Skeletal muscle tissue (tissue), 3 donors: ENCODE measurements at regions not wholly inside any gene's neighbourhood (a gene's known extent, or its start where the extent isn't known, plus 50 kb on each side); places are given as distances from the start of the nearest gene placed in this dataset.
"Not testable (repeated sequence)": the region's sequence is repeated elsewhere in the genome, so short reads cannot be mapped to it uniquely, and the experiment has no call there.

Experiments
- H3K27ac ChIP-seq: one replicate; pipeline ENCODE4 v1.7.0; 2013; ENCODE audit warnings: mild to moderate bottlenecking, low read depth, low read length, inconsistent platforms
- H3K27me3 ChIP-seq, 3 donors: one replicate each; pipeline ENCODE4 v1.7.0; 2013; ENCODE audit warnings: low read length in 3 of 3; ENCODE audit not compliant: control insufficient read depth in 3 of 3, insufficient read depth in 3 of 3
- H3K36me3 ChIP-seq, 3 donors: one replicate each; pipeline ENCODE4 v1.7.0; 2013; ENCODE audit warnings: low read length in 3 of 3; ENCODE audit not compliant: control insufficient read depth in 3 of 3, insufficient read depth in 3 of 3
- H3K4me1 ChIP-seq, 3 donors: one replicate each; pipeline ENCODE4 v1.7.0; 2013; ENCODE audit warnings: low read length in 3 of 3, mild to moderate bottlenecking in 3 of 3; ENCODE audit not compliant: control insufficient read depth in 3 of 3, insufficient read depth in 3 of 3
- H3K4me3 ChIP-seq, 3 donors: one replicate each; pipeline ENCODE4 v1.7.0; 2013; ENCODE audit warnings: low read length in 3 of 3
- H3K9ac ChIP-seq, 3 donors: one replicate each; pipeline ENCODE4 v1.7.0; 2013; ENCODE audit warnings: low read length in 3 of 3, mild to moderate bottlenecking in 3 of 3, moderate library complexity in 2 of 3, low read depth in 1 of 3
- H3K9me3 ChIP-seq, 3 donors: one replicate each; pipeline ENCODE4 v1.7.0; 2013; ENCODE audit warnings: low read length in 3 of 3; ENCODE audit not compliant: control insufficient read depth in 3 of 3
- donor health status: Osteomylitis.

- H3K27me3 ChIP-seq = no peaks in the 10 kb centered on the region
- no peak overlapping the region for H3K4me3 ChIP-seq
- H3K9ac ChIP-seq = no peak overlapping the region
- H3K27ac ChIP-seq = no peak overlapping the region
- no peaks in the 10 kb centered on the region for H3K4me1 ChIP-seq
- no peaks in the 10 kb centered on the region for H3K36me3 ChIP-seq
- peaks cover 0 to 2% (median 0%) of the 10 kb centered on the region in 3 donors for H3K9me3 ChIP-seq
Observed at GRCh38 chr5:92944903-92945604, 636.0 kb downstream of the NR2F1-AS1 start.

- no peaks in the 10 kb centered on the region for H3K36me3 ChIP-seq
- no peak overlapping the region for H3K27ac ChIP-seq
- no peak overlapping the region for H3K9ac ChIP-seq
- no peak overlapping the region for H3K4me3 ChIP-seq
- H3K27me3 ChIP-seq = no peaks in the 10 kb centered on the region
- H3K9me3 ChIP-seq = peaks cover 0 to 2% (median 0%) of the 10 kb centered on the region in 3 donors
- H3K4me1 ChIP-seq = no peaks in the 10 kb centered on the region
Observed at GRCh38 chr5:92944337-92944736, 636.7 kb downstream of the NR2F1-AS1 start.

- Histone ChIP-seq H3K9me3 (no peaks in the 10 kb centered on the region), H3K9ac (no peak overlapping the region), H3K4me1 (no peaks in the 10 kb centered on the region), H3K4me3 (no peak overlapping the region), H3K36me3 (no peaks in the 10 kb centered on the region), H3K27me3 (no peaks in the 10 kb centered on the region), H3K27ac (no peak overlapping the region)
Observed at GRCh38 chr5:92942762-92943161, 638.3 kb downstream of the NR2F1-AS1 start.

GRCh38 chr5:92941806-92942205 is 639.2 kb downstream of the NR2F1-AS1 start:
- H3K27ac ChIP-seq = no peak overlapping the region
- no peaks in the 10 kb centered on the region for H3K4me1 ChIP-seq
- no peak overlapping the region for H3K9ac ChIP-seq
- H3K9me3 ChIP-seq = no peaks in the 10 kb centered on the region
- H3K4me3 ChIP-seq = no peak overlapping the region
- no peaks in the 10 kb centered on the region for H3K36me3 ChIP-seq
- no peaks in the 10 kb centered on the region for H3K27me3 ChIP-seq

GRCh38 chr5:92939428-92939827 is 641.6 kb downstream of the NR2F1-AS1 start:
- Histone ChIP-seq H3K36me3 (no peaks in the 10 kb centered on the region), H3K4me1 (no peaks in the 10 kb centered on the region), H3K9ac (no peak overlapping the region), H3K4me3 (no peak overlapping the region), H3K27me3 (no peaks in the 10 kb centered on the region), H3K27ac (no peak overlapping the region), H3K9me3 (no peaks in the 10 kb centered on the region)

GRCh38 chr5:92937396-92937795 is 643.6 kb downstream of the NR2F1-AS1 start:
- H3K9ac ChIP-seq, H3K27me3 ChIP-seq, H3K4me3 ChIP-seq, H3K9me3 ChIP-seq, H3K36me3 ChIP-seq, H3K4me1 ChIP-seq, H3K27ac ChIP-seq: not testable (repeated sequence)

- H3K4me3 ChIP-seq = no peak overlapping the region
- no peaks in the 10 kb centered on the region for H3K36me3 ChIP-seq
- H3K9ac ChIP-seq = no peak overlapping the region
- no peak overlapping the region for H3K27ac ChIP-seq
- H3K9me3 ChIP-seq = no peaks in the 10 kb centered on the region
- no peaks in the 10 kb centered on the region for H3K4me1 ChIP-seq
- H3K27me3 ChIP-seq = no peaks in the 10 kb centered on the region
Observed at GRCh38 chr5:92930057-92930456, 651.0 kb downstream of the NR2F1-AS1 start.

GRCh38 chr5:92927291-92927778 is 653.7 kb downstream of the NR2F1-AS1 start:
- Histone ChIP-seq H3K4me3 (no peak overlapping the region), H3K36me3 (no peaks in the 10 kb centered on the region), H3K9ac (no peak overlapping the region), H3K27ac (no peak overlapping the region), H3K27me3 (no peaks in the 10 kb centered on the region), H3K9me3 (no peaks in the 10 kb centered on the region), H3K4me1 (no peaks in the 10 kb centered on the region)

GRCh38 chr5:92923885-92924284 is 657.1 kb downstream of the NR2F1-AS1 start:
- Histone ChIP-seq H3K27ac (no peak overlapping the region), H3K36me3 (no peaks in the 10 kb centered on the region), H3K4me1 (no peaks in the 10 kb centered on the region), H3K9ac (no peak overlapping the region), H3K4me3 (no peak overlapping the region), H3K9me3 (no peaks in the 10 kb centered on the region), H3K27me3 (no peaks in the 10 kb centered on the region)

GRCh38 chr5:92922231-92922967 is 658.6 kb downstream of the NR2F1-AS1 start:
- Histone ChIP-seq H3K27me3 (no peaks in the 10 kb centered on the region), H3K36me3 (no peaks in the 10 kb centered on the region), H3K4me1 (no peaks in the 10 kb centered on the region), H3K9me3 (no peaks in the 10 kb centered on the region), H3K4me3 (no peak overlapping the region), H3K9ac (no peak overlapping the region), H3K27ac (no peak overlapping the region)
